GM21737 (cell line): ENCODE measurements at regions not wholly inside any gene's neighbourhood (a gene's known extent, or its start where the extent isn't known, plus 50 kb on each side); places are given as distances from the start of the nearest gene placed in this dataset.

ENCODE experiments used
- ATAC-seq: cut with Tn5 transposase; IDR thresholded peaks from one replicate; pipeline ENCODE4 v1.9.1; 2021; ENCODE audit warnings: mild to moderate bottlenecking, moderate library complexity; ENCODE audit not compliant: unreplicated experiment

DNA sequence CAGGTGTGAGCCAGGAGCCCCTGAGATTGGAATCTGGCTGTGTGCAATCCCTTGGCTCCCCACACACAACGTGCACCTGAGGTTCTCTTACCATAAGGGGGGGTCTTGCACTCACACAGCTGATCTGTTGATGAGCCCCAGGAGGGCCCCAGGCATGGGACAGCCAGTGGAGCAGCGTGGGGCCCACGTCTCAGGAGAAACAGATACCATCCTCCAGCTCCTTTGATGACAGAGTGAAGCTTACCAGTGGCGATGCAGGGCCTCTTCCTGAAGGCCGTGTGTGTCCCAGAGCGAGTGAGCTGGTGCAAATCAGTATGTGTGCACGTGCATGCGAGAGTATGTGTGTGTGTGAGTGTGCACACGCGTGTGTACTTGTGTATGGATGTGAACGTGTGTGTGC is 287.4 kb downstream of the IRX1 start:
- no peak for ATAC-seq

DNA sequence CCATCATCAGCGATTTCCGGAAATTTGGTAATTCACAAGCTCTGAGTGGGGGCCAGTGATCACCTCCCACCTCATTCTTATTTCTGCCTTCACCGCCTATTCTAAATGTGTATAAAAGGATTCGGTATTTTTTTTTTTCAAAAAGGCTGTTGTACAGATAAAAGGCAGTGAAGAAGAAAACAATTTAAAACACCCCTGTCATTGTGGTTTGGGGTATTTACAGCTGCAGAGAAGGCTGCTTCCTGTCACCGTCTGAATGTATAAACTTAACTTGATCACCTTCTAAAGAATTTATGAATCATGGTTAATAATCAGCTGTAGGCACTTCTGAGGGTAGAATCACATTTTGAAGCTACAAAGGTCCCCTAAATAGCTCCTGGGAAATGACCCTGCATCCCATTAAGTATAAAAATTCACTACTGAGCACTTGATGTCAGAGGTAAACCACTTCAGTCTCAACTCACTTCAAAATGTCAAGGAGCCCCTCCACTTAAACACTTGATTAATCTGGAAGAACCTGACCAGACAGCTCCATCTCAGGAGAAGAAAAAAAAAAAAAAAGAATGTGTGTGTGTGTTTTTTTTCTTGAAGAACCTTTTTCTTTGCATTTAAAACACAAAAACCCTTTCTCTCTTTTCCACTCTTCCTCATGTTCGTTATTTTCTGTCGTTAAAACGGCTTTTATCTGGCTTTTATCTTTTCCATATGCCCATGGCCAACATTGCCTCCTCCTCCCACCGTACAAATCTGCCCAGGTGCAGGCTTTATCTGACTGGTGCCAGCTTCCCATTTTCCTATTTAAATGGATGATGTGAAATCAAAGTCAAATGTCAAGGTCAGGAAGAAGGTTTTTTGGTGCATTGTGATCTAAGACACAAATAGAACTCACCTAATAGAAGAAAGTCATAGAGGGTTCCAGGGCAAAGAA is 291.2 kb downstream of the IRX1 start:
- no peak for ATAC-seq

DNA sequence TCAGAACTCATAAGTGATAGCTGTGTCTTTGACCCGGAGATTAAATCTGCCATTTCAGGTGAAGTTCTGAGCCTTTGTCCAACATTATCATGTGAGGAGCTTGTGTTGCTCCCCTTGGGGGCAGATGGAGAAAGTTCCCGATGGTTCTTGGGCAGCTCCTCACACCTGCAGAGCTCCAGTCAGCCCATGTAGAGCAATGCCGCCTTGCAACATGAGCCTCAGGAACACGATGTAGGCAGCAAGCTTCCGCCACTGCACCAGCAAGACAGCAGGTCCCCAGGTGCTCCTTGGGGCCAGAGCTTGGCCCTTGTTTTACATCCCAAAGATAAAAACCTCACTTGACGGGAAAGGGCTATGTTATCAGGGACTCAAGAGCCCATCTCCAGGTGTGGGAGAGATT is 292.7 kb downstream of the IRX1 start:
- no peak for ATAC-seq

DNA sequence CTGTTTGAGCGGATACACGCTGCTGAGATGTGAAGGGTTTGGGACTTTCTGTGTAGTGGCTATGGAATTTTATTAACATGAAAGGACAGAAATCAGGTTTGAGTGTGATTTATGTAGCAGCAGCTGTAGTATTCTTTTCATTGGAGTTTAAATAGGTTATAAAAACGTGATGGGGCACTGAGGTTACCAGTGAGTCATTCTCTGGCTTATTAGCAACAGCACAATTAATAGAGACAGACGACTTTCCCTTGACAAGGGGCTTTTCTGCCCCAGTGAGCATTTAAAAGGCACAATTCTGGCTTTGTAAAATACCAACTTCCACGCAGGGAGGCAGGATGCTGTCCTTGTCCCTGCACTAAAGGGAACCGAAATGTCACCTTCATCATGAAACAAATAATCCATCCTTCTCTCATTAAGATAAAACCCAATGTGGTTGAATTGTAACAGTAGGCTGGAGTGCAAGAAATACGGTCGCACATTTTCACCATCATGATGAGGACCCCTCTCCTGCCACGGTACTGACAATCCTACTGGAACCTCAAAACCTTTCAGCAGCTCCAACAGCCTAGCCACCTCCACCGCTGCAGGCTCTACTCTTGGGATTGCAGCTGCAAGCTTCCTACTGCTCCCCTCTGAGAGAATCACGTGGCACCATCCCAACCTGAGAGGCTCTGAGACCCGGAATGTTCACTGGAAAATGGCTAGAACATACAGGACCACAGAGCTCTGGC is 293.9 kb downstream of the IRX1 start:
- ATAC-seq: no peak

DNA sequence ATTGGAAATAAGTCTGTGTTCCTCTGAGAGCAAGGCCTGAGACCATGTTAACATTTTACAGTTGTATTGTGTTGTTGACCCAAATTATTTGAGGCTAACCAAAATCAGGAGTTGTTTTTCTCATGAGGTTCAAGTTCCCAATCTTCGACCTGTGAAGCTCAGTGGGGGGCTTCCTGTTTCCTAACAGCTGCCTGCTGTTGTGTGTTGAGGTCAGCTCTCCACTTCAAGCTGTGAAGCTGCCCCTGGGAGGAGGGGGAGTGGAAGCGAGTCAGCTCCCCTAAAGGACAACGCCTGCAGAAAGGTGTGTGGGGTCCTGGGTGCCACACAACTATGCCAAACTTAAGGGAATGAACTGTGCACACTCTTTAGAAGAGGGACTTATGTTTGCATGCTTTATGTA is 295.5 kb downstream of the IRX1 start:
- ATAC-seq: no peak

DNA sequence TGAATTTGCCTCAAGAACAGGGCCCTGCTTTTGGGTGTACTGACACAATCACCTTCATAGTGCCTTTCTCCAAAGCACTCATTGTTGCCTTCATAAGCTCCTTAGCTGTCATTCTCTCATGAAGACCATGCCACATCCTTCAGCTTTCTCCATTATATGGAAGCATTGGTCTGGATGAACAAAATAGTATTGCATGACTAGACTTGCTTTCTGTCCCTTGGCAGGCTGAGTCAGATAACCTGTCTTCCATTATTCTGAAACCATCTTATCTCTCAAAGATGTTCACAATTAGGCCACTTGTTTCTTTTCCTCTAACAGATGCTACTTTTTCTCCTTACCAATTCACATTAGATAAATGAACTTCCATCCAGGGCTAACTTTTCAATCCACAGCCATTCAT is 297.9 kb downstream of the IRX1 start:
- no peak for ATAC-seq

DNA sequence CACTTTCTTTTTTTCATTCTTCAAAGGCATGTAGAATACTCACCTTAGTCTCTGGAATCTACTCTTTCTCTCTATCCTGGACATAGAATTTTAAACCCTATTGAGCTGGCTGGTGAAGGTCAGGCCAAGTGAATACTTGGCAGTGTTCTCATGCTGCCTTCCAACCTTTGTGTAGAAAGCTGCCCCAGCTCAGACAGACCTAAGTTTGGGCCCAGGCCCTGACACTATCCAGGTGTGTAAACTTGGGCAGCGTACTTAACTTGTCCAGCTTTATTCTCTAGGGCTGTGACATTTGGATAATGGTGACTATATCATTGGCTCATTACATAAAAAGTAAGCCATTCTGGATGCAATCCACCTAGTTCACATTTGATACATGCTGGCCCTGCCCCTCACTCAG is 298.3 kb downstream of the IRX1 start:
- ATAC-seq: no peak

DNA sequence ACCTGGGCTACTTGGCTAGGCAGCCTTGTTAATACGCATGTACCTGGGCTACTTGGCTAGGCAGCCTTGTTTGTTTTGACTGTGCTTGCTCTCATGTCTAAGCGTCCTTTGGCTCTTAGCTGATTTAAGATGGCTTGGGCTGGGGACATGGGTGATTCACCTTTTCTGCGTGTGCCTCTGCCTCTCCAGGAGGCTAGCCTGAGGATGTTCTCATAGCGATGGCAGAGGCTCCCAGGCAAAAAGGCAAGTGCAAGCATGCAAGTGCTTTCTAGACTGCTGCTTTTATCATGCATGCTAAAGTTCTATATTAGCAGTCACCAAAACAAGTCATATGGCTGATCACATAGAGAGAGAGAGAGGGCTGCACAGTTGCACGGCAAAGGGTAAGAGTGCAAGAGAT is 300.5 kb downstream of the IRX1 start:
- no peak for ATAC-seq

DNA sequence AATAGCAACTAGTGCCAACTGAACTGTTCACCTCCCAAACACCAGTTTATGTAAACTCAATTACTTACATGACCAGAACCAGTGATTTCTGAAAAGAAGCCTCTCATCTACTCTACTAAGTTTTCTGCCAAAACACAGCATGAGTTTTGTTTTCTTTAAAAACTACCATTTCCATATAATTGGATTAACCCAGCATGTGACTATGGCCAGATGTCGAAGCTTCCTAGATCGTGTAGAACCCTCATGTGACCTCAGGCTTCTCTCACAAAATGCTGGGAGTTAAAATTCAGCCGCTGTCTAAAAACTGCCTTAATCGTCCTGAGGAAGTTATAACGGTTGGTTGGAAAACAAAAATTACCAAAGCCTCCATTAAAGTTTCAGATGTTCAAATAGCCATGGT is 303.5 kb downstream of the IRX1 start:
- ATAC-seq: no peak

DNA sequence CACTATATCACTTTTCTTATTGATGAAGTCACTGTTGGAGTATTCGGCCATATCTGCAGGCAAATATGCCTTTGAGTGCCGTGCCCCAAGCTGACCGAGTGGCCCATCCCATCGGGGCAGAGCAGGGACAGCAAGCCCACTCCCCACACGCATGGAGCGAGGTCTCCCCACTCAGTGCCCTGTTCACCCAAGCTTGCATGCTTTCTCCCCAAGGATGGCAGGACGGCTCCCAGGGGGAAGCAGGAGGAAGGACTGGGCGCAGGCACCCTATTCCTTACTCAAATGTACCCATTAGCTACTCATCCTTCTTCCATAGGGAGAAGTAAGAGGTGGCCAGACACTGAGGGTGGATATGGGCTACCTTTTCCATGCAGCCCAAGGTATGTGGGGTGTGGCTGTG is 309.0 kb downstream of the IRX1 start:
- ATAC-seq: no peak

DNA sequence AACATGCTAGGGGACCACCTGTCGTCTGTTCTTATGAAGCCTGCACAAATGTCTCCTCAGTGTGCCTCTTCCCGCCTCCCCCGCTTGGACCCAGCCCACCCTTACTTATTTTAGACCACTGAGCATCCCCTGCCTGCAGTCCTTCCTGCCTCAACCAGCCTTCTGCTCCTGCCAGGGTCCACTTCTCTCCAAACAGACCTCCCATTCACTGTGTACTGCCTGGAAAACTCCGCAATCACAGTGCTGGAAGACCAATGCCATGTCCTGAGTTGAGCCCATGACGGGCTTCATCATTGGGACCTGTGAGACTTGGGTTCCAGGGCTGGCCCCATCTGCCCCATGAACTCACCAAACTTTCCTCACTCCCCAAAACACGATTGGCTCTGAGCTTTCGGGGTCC is 309.4 kb downstream of the IRX1 start:
- ATAC-seq: no peak

DNA sequence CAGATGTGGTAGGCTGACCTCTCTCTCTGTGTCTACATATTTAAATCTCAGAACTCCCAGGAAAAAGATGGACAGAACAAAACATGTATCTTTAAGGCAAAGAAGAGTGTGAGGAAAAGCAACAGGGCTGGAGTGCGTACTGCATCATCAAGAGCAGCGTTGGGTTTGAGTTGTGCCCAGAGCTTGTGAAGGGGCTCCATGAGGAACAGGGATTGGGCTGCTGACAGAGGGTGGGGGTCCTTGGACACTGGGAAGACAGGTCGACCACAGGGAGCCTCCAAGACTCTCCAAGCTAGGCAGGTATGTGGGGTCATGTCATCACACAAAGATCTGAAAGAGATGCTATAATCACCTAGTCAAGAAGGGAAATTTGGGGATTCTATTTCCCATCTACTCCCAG is 309.9 kb downstream of the IRX1 start:
- ATAC-seq: no peak

DNA sequence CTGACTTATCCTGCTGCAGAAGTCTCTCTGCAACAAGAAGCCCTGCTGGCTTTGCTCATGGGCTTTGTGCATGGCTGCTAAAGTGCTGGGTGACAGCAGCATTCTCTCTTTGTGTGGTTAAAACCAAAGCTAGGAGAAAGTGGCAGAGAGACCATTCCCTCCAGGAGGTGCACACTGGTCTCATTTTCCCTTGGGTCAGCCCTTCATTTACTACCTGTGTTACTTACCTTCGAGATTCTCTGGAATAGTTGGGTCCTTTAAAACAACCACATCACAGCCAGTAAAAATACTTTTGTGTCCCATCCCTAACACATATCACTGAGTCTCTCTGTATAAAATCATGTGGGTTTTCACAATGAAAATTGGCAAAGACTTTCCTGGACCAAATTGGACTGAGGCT is 315.5 kb downstream of the IRX1 start:
- ATAC-seq: no peak

DNA sequence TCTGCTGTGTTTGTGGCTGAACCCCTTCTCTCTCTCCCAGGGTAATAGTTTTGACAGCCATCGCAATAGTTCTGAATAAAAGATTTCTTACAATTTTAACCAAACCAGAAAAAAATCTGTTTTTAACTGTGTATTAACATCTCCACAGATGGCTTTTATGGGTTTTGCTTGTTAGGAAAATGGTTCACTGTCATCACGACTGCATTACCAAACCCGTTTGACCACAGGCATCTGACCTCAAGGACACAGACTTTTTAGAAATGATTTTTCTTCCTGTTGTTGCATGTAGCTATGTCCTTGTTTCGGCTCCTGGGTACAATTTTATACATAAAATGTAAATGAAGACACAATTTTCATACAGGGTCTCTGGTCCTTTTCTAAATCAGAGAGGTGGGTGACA is 316.1 kb downstream of the IRX1 start:
- no peak for ATAC-seq

DNA sequence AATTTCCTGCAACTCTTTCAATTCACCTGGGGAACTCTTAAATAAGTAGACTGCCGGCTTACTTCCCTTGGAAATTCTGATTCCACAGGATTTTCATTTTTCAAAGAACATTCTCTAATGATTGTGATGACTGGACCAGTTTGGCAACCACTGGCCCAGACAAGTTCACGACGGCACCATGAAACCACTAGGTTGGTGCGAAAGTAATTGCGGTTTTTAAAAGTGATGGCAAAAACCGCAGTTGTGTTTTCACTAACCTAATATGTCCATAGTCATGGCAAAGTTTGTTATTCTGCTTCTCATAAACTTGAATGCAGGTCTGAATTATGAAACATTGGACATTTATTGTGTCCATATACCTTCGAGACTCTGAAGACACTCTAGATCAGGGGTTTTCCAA is 317.2 kb downstream of the IRX1 start:
- ATAC-seq: no peak

DNA sequence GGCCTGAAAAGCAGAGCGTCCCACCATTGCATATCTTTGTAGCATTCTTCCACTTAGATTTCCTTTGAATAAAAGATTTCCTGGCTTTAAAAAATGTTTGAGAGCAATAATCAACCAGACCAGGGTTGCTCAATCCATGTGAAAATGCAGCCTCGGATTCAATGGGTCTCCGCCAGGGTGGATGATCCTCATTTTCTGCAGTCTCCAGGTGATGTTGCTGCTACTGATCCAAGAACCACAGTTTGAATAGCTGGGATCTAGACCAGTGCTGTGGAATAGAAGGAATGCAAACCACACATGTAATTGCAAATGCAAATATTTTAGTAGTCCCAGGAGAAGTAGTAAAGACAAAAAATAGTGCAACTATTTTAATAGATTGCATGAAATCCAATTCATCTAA is 317.6 kb downstream of the IRX1 start:
- ATAC-seq: no peak

DNA sequence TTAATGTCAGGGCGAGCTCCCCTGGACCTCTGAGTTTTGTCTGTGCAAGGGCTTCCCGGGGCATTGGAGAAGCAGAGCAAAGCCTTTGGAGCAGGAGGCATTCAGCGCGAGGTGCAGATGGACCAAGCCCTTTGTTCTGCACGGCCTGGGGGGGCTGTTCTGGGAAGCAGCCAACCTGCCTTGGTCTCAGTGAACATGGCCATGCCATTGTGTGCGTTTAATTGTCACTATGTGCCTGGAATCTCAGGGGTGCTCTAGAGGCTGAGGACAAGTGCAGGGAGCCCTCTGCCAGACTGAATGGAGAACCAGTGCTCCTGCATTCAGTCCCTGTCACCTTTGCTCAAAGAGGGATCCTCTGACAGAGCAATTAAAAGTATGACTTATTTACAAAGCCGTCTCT is 329.4 kb downstream of the IRX1 start:
- ATAC-seq: no peak

DNA sequence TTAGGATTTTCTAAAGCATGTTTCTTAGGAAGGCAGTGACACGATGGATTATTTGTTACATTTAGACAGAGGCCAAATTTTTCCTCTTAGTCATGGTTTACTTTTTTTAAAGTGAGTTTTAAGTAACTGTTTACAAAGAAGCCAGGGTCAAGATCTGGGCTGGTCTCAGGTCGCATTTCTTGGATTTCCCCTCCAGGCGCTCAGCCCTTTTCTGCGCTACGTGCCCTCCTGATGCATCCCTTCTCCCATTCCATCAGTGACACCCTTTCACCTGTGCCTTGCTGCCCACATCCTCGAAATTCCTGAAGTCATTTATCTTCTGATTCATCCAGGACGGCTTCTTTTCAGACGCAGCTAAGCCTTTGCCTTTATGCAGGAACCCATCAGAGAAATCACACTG is 330.3 kb downstream of the IRX1 start:
- ATAC-seq: no peak

DNA sequence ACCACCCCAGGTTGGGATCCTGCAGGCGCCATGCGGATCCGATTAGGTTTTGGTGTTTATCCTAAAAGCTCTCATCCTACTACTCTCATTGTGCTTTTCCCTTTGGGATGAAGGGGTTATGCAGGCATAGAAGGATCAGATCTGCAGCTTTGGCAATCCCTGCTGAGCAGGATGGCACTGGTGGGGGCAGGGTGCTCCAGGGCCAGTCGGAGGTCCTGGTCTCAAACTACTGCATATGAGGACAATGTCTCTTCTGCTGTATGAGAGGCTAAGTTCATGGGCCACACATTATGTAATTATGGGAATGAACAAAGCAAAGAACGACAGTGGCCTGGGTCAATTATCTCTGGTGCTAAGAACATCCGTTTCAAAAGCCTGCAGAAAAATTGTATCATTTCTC is 334.2 kb downstream of the IRX1 start:
- no peak for ATAC-seq

DNA sequence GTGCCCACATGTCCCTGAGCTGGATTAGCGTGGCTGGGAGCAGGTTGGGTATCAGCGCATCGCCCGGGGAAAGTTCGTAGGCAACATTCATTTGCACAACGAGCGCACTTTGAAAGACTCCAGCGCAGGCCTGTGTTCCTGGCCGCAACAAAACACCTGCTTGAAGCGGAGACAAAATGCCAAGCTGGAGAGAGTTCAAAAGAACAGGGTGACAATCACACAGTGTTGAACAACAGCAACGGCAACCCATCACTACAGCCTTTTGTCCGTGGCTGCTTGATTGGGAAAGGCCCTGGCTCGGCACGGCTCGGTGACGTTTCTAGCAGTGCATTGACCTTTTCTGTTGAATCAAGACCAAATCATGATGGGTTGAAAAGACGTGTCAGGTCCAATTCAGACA is 336.3 kb downstream of the IRX1 start:
- no peak for ATAC-seq

DNA sequence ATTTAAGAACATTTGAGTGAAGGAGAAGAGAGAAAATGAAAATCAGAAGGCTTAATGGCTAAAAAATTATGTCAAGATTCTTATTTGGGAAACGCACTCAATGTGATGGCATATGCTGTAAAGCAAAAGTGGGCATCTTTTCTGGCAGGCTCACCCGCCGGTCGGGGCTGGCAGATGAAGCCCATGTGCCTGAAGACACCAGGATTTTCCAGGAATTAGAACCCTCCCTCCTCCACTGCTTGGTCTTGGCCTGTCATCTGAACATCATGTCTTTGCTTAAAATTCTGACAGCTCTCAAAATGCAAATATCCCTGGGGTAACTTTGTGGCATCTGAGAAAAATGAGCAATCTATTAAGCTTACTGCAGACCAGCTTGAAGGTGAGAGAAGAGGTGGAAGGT is 337.9 kb downstream of the IRX1 start:
- no peak for ATAC-seq

DNA sequence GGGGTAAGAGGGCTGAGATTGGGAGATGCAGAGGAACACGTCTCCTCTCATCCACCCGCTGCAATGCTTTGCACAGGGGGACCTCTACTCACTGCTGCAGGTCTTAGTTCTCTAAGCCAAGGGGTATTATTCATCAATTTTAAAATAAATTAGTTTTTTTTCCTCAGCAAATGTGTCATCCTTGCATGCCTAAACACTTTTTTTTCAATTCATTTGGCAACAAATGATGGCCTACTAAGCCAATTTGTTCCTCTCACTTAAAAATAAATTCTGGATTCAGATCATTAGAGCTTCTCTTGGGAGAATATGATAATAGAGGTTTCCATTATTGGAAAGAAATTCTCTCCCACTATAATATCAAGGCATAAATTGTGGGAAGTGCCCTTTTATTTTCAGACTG is 338.3 kb downstream of the IRX1 start:
- ATAC-seq: no peak
